ENCODE measurements at regions not wholly inside any gene's neighbourhood (a gene's known extent, or its start where the extent isn't known, plus 50 kb on each side); places are given as distances from the start of the nearest gene placed in this dataset.

DNA sequence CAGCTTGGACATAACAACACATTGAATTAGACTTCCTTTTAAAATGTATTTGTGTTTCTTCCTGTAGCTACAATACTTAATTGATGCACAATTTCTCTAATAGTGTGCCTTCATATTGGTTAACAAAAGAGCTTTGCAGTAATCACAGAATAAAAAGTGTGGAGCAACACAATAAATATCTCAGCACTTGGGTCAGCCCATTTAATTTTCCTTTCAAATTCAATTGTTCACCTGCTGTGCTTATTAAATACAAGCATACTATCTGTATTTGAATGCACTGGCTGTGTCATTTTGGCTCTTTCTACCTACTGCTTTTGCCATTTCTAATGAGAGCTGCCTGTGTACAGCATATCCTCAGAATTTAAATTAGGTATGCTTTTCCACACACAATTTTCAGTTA lies 1641.3 kb upstream of the SLC39A10 start:
- TF ChIP-seq EZH2 (IDR thresholded peaks at IDR 0.05; ENCODE audit: borderline replicate concordance, control insufficient read depth, low read depth, low read length) (no peak), SPI1 (IDR thresholded peaks at IDR 0.05; ENCODE audit: borderline replicate concordance, insufficient read depth, low read depth, low read length) (no peak), TARDBP (IDR thresholded peaks at IDR 0.05; ENCODE audit: borderline replicate concordance) (no peak)
- TF ChIP-seq, protein P1, sequence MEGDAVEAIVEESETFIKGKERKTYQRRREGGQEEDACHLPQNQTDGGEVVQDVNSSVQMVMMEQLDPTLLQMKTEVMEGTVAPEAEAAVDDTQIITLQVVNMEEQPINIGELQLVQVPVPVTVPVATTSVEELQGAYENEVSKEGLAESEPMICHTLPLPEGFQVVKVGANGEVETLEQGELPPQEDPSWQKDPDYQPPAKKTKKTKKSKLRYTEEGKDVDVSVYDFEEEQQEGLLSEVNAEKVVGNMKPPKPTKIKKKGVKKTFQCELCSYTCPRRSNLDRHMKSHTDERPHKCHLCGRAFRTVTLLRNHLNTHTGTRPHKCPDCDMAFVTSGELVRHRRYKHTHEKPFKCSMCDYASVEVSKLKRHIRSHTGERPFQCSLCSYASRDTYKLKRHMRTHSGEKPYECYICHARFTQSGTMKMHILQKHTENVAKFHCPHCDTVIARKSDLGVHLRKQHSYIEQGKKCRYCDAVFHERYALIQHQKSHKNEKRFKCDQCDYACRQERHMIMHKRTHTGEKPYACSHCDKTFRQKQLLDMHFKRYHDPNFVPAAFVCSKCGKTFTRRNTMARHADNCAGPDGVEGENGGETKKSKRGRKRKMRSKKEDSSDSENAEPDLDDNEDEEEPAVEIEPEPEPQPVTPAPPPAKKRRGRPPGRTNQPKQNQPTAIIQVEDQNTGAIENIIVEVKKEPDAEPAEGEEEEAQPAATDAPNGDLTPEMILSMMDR (IDR thresholded peaks at IDR 0.05 in 2 of 3, conservative IDR thresholded peaks at IDR 0.05 in 1 of 3; ENCODE audit: control insufficient read depth in 2 of 3, extremely low read depth in 1 of 3, insufficient read depth in 1 of 3, low read depth in 3 of 3, low read length in 3 of 3), result no peak

Data from GM12878 (cell line).